Cardiac muscle cell (in vitro differentiated cells and primary cell): ENCODE measurements at regions not wholly inside any gene's neighbourhood (a gene's known extent, or its start where the extent isn't known, plus 50 kb on each side); places are given as distances from the start of the nearest gene placed in this dataset.
"Not testable (repeated sequence)": the region's sequence is repeated elsewhere in the genome, so short reads cannot be mapped to it uniquely, and the experiment has no call there.

ENCODE experiments used
- DNase-seq, 2 donors: peaks; one replicate each; pipeline versions ENCODE4 v3.0.0 to v3.0.0-alpha.2; 2010 to 2017; ENCODE audit warnings: low read depth in 1 of 2, low spot score in 1 of 2
- H3K27ac ChIP-seq: fragments of 200-600 bp; sonication (generic); 2 replicates; pipeline ENCODE4 v1.5.1; 2016
- H3K27me3 ChIP-seq: fragments of 200-600 bp; sonication (generic); 2 replicates; pipeline ENCODE4 v1.6.0; 2016; ENCODE audit warnings: control low read depth
- H3K36me3 ChIP-seq: fragments of 200-600 bp; sonication (generic); 2 replicates; pipeline ENCODE4 v1.5.1; 2016; ENCODE audit warnings: control low read depth
- H3K4me1 ChIP-seq: fragments of 200-600 bp; sonication (generic); 2 replicates; pipeline ENCODE4 v1.8.1; 2017; ENCODE audit warnings: low read depth, mild to moderate bottlenecking, mixed run types
- H3K4me3 ChIP-seq: fragments of 200-600 bp; sonication (generic); 2 replicates; pipeline ENCODE4 v1.5.1; 2016; ENCODE audit warnings: mild to moderate bottlenecking
- H3K9me3 ChIP-seq: fragments of 200-600 bp; sonication (generic); 2 replicates; pipeline ENCODE4 v1.5.1; 2017; ENCODE audit warnings: low read depth, mild to moderate bottlenecking, control low read depth
- CTCF ChIP-seq: IDR thresholded peaks from 2 replicates; pipeline ENCODE4 v1.5.1; 2012; ENCODE audit warnings: low read depth, mild to moderate bottlenecking, low read length

- TF ChIP-seq CTCF: no peak
- no peak overlapping the region for H3K27ac ChIP-seq
- no peaks in the 10 kb centered on the region for H3K4me1 ChIP-seq
- DNase-seq: no peak
- H3K27me3 ChIP-seq: no peaks in the 10 kb centered on the region
- no peaks in the 10 kb centered on the region for H3K9me3 ChIP-seq
- H3K4me3 ChIP-seq: no peak overlapping the region
- H3K36me3 ChIP-seq: no peaks in the 10 kb centered on the region
Observed at GRCh38 chr1:221045151-221045550, 165.9 kb downstream of the HLX start.

GRCh38 chr1:221045842-221046831 lies 166.9 kb downstream of the HLX start:
- no peaks in the 10 kb centered on the region for H3K27me3 ChIP-seq
- no peaks in the 10 kb centered on the region for H3K9me3 ChIP-seq
- H3K4me3 ChIP-seq: no peak overlapping the region
- no peaks in the 10 kb centered on the region for H3K4me1 ChIP-seq
- H3K36me3 ChIP-seq: no peaks in the 10 kb centered on the region
- TF ChIP-seq CTCF: no peak
- H3K27ac ChIP-seq: no peak overlapping the region
- DNase-seq: no peak

- not testable (repeated sequence) for H3K27ac ChIP-seq, DNase-seq, H3K36me3 ChIP-seq, H3K4me3 ChIP-seq, H3K4me1 ChIP-seq, H3K9me3 ChIP-seq, H3K27me3 ChIP-seq
Observed at GRCh38 chr1:221051391-221051790, 172.1 kb downstream of the HLX start.

GRCh38 chr1:221053889-221054288 lies 174.6 kb downstream of the HLX start:
- H3K27me3 ChIP-seq: no peaks in the 10 kb centered on the region
- no peaks in the 10 kb centered on the region for H3K4me1 ChIP-seq
- TF ChIP-seq CTCF: no peak
- H3K9me3 ChIP-seq: no peaks in the 10 kb centered on the region
- no peak for DNase-seq
- H3K27ac ChIP-seq: no peak overlapping the region
- H3K4me3 ChIP-seq: no peak overlapping the region
- H3K36me3 ChIP-seq: no peaks in the 10 kb centered on the region

GRCh38 chr1:221059506-221059905 lies 180.3 kb downstream of the HLX start:
- H3K27me3 ChIP-seq: no peaks in the 10 kb centered on the region
- no peak for TF ChIP-seq CTCF
- no peak overlapping the region for H3K27ac ChIP-seq
- DNase-seq: no peak
- H3K9me3 ChIP-seq: no peaks in the 10 kb centered on the region
- no peaks in the 10 kb centered on the region for H3K36me3 ChIP-seq
- H3K4me1 ChIP-seq: no peaks in the 10 kb centered on the region
- H3K4me3 ChIP-seq: no peak overlapping the region

- no peak for DNase-seq
- Histone ChIP-seq H3K9me3 (no peaks in the 10 kb centered on the region), H3K4me1 (no peaks in the 10 kb centered on the region), H3K36me3 (no peaks in the 10 kb centered on the region), H3K27me3 (no peaks in the 10 kb centered on the region), H3K4me3 (no peak overlapping the region), H3K27ac (no peak overlapping the region)
- no peak for TF ChIP-seq CTCF
Observed at GRCh38 chr1:221063651-221064050, 184.4 kb downstream of the HLX start.
